ENCODE measurements at regions not wholly inside any gene's neighbourhood (a gene's known extent, or its start where the extent isn't known, plus 50 kb on each side); places are given as distances from the start of the nearest gene placed in this dataset.

DNA sequence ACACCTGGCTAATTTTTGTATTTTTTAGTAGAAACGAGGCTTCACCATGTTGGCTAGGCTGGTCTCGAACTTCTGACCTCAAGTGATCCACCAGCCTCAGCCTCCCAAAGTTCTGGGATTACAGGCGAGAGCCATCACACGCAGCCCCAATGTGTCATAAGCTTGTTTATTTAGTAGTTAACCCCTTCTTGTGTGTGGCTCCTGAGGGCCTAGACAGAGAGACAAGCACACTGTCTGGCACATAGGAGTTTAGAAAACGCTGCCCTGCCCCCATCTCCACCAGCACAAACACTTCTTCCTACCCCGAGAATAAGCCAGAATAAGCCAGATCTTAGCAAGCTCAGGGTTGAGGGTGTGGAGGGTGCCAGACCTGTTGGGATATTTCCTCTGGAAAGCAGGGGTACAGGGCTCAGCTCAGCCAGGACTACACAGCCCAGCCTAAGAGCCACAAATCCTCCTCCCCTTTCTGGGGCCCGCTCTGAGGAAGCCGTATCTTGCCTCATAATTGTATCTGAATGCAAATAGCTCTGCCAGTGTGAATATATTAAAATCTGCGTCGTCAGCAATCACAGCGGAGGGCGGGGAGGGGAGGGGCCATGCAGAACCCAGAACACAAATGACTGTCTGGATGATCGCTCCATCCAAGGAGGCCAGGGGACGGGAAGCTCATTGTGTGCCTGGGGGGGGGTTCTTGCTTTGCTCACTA, 247.3 kb downstream of the MN1 start:
- Histone ChIP-seq H3K4me1 (ENCODE audit: control insufficient read depth, insufficient read depth, low read length, unreplicated experiment) (peaks cover 3% of the 10 kb centered on the region), H3K4me3 (ENCODE audit: low read depth, low read length) (no peak overlapping the region), H3K36me3 (ENCODE audit: insufficient read depth, low read length) (no peaks in the 10 kb centered on the region), H3K27me3 (ENCODE audit: insufficient read depth, low read length) (no peaks in the 10 kb centered on the region), H3K79me2 (ENCODE audit: control insufficient read depth, insufficient read depth, low read length, unreplicated experiment) (no peaks in the 10 kb centered on the region), H3K27ac (ENCODE audit: low read depth, low read length) (no peak overlapping the region), H2AFZ (ENCODE audit: low read length, unreplicated experiment) (no peak overlapping the region)

DNA sequence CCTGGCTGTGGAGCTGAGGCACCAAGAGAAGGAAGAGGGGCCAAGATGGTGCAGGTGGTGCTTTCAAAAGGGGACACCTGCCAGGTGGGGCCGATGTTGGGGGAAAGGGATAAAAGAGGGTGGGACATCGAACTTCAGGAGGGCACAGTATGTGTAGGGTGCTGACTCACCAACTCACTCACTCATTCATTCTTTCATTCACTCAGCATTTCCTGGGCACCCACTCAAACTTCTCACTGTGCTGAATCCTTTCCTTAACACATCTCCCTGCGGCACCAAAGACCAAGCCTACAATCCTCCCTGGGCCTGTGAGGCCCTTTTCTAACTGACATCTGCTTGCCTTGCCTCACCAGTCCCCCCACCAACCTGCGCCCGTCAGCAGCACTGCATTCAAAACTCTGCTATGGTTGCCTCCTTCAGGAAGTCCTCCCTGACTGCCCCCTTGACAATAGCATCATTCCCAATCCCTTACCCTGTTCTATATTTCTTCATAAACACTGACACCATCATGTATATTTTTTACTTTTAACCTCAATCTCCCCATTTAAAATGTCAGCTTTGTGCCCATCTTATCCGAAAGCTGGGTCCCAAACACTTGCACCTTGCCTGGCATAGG, 246.6 kb downstream of the MN1 start:
- Histone ChIP-seq H3K36me3 (ENCODE audit: insufficient read depth, low read length) (no peaks in the 10 kb centered on the region), H3K4me3 (ENCODE audit: low read depth, low read length) (no peak overlapping the region), H3K27me3 (ENCODE audit: insufficient read depth, low read length) (no peaks in the 10 kb centered on the region), H2AFZ (ENCODE audit: low read length, unreplicated experiment) (no peak overlapping the region), H3K27ac (ENCODE audit: low read depth, low read length) (no peak overlapping the region), H3K4me1 (ENCODE audit: control insufficient read depth, insufficient read depth, low read length, unreplicated experiment) (peaks cover 3% of the 10 kb centered on the region), H3K79me2 (ENCODE audit: control insufficient read depth, insufficient read depth, low read length, unreplicated experiment) (no peaks in the 10 kb centered on the region)

- Histone ChIP-seq H3K36me3 (ENCODE audit: insufficient read depth, low read length) (no peaks in the 10 kb centered on the region), H3K4me3 (ENCODE audit: low read depth, low read length) (no peak overlapping the region), H2AFZ (ENCODE audit: low read length, unreplicated experiment) (no peak overlapping the region), H3K27me3 (ENCODE audit: insufficient read depth, low read length) (no peaks in the 10 kb centered on the region), H3K79me2 (ENCODE audit: control insufficient read depth, insufficient read depth, low read length, unreplicated experiment) (no peaks in the 10 kb centered on the region), H3K4me1 (ENCODE audit: control insufficient read depth, insufficient read depth, low read length, unreplicated experiment) (peaks cover 3% of the 10 kb centered on the region), H3K27ac (ENCODE audit: low read depth, low read length) (no peak overlapping the region)
These were observed 245.2 kb downstream of the MN1 start for GRCh38 chr22:27556371-27556770.

- H3K4me1 ChIP-seq (ENCODE audit: control insufficient read depth, insufficient read depth, low read length, unreplicated experiment), result peaks cover 3% of the 10 kb centered on the region
- H3K79me2 ChIP-seq (ENCODE audit: control insufficient read depth, insufficient read depth, low read length, unreplicated experiment), result no peaks in the 10 kb centered on the region
- H3K4me3 ChIP-seq (ENCODE audit: low read depth, low read length), result no peak overlapping the region
- H3K27ac ChIP-seq (ENCODE audit: low read depth, low read length), result no peak overlapping the region
- H3K27me3 ChIP-seq (ENCODE audit: insufficient read depth, low read length), result no peaks in the 10 kb centered on the region
- no peak overlapping the region for H2AFZ ChIP-seq (ENCODE audit: low read length, unreplicated experiment)
- no peaks in the 10 kb centered on the region for H3K36me3 ChIP-seq (ENCODE audit: insufficient read depth, low read length)
These were observed 244.1 kb downstream of the MN1 start for GRCh38 chr22:27557286-27558008.

DNA sequence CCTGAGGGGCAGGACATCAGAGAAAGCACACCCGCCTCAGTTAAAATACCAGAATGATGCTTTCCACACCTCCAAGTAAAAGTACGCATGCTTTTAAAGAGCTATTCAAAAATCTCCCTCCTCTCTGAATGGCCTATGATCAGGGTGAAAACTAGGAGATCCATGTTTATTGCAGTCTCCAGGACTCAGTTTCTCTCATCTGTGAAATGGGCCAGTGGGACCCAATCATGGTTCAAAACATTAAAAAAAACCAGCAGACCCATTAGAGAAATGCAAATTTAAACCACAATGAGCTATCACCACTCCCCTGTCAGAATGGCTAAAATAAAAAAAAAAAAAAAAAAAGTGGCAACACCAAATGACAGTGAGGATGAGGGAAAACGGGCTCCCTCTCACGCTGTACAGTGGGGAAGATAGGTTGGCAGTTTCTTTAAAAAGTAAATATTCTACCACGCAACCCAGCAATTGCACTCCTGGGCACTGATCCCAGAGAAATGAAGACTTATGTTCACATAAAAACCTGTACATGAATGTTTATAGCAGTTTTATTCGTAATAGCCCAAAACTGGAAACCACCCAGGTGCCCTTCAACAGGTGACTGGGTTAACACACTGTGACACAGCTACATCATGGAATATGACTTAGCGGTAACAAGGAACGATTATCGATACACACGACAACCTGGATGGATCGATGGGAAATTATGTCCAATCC, 242.7 kb downstream of the MN1 start:
- no peak overlapping the region for H3K4me3 ChIP-seq (ENCODE audit: low read depth, low read length)
- peaks cover 3% of the 10 kb centered on the region for H3K4me1 ChIP-seq (ENCODE audit: control insufficient read depth, insufficient read depth, low read length, unreplicated experiment)
- H3K79me2 ChIP-seq (ENCODE audit: control insufficient read depth, insufficient read depth, low read length, unreplicated experiment), result no peaks in the 10 kb centered on the region
- H3K36me3 ChIP-seq (ENCODE audit: insufficient read depth, low read length), result no peaks in the 10 kb centered on the region
- H3K27me3 ChIP-seq (ENCODE audit: insufficient read depth, low read length), result no peaks in the 10 kb centered on the region
- H3K27ac ChIP-seq (ENCODE audit: low read depth, low read length), result no peak overlapping the region
- H2AFZ ChIP-seq (ENCODE audit: low read length, unreplicated experiment), result no peak overlapping the region

- Histone ChIP-seq H3K4me1 (ENCODE audit: control insufficient read depth, insufficient read depth, low read length, unreplicated experiment) (no peaks in the 10 kb centered on the region), H3K4me3 (ENCODE audit: low read depth, low read length) (no peak overlapping the region), H3K79me2 (ENCODE audit: control insufficient read depth, insufficient read depth, low read length, unreplicated experiment) (no peaks in the 10 kb centered on the region), H3K36me3 (ENCODE audit: insufficient read depth, low read length) (no peaks in the 10 kb centered on the region), H2AFZ (ENCODE audit: low read length, unreplicated experiment) (no peak overlapping the region), H3K27me3 (ENCODE audit: insufficient read depth, low read length) (no peaks in the 10 kb centered on the region), H3K27ac (ENCODE audit: low read depth, low read length) (no peak overlapping the region)
These were observed 240.8 kb downstream of the MN1 start for GRCh38 chr22:27560781-27561180.

GRCh38 chr22:27561286-27561904, 240.2 kb downstream of the MN1 start:
- Histone ChIP-seq H3K79me2 (ENCODE audit: control insufficient read depth, insufficient read depth, low read length, unreplicated experiment) (no peaks in the 10 kb centered on the region), H3K36me3 (ENCODE audit: insufficient read depth, low read length) (no peaks in the 10 kb centered on the region), H2AFZ (ENCODE audit: low read length, unreplicated experiment) (no peak overlapping the region), H3K27me3 (ENCODE audit: insufficient read depth, low read length) (no peaks in the 10 kb centered on the region), H3K4me1 (ENCODE audit: control insufficient read depth, insufficient read depth, low read length, unreplicated experiment) (no peaks in the 10 kb centered on the region), H3K4me3 (ENCODE audit: low read depth, low read length) (no peak overlapping the region), H3K27ac (ENCODE audit: low read depth, low read length) (no peak overlapping the region)

- Histone ChIP-seq H3K27ac (ENCODE audit: low read depth, low read length) (no peak overlapping the region), H3K4me1 (ENCODE audit: control insufficient read depth, insufficient read depth, low read length, unreplicated experiment) (no peaks in the 10 kb centered on the region), H3K36me3 (ENCODE audit: insufficient read depth, low read length) (no peaks in the 10 kb centered on the region), H3K27me3 (ENCODE audit: insufficient read depth, low read length) (no peaks in the 10 kb centered on the region), H2AFZ (ENCODE audit: low read length, unreplicated experiment) (no peak overlapping the region), H3K79me2 (ENCODE audit: control insufficient read depth, insufficient read depth, low read length, unreplicated experiment) (no peaks in the 10 kb centered on the region), H3K4me3 (ENCODE audit: low read depth, low read length) (no peak overlapping the region)
These were observed 236.8 kb downstream of the MN1 start for GRCh38 chr22:27564806-27565205.

- Histone ChIP-seq H3K36me3 (ENCODE audit: insufficient read depth, low read length) (no peaks in the 10 kb centered on the region), H3K27ac (ENCODE audit: low read depth, low read length) (no peak overlapping the region), H2AFZ (ENCODE audit: low read length, unreplicated experiment) (no peak overlapping the region), H3K4me3 (ENCODE audit: low read depth, low read length) (no peak overlapping the region), H3K79me2 (ENCODE audit: control insufficient read depth, insufficient read depth, low read length, unreplicated experiment) (no peaks in the 10 kb centered on the region), H3K4me1 (ENCODE audit: control insufficient read depth, insufficient read depth, low read length, unreplicated experiment) (no peaks in the 10 kb centered on the region), H3K27me3 (ENCODE audit: insufficient read depth, low read length) (0 out of 2 replicates have a peak, but pooled peaks cover under 1% of the 10 kb centered on the region)
These were observed 235.0 kb downstream of the MN1 start for GRCh38 chr22:27566602-27567001.

GRCh38 chr22:27568265-27568664, 233.3 kb downstream of the MN1 start:
- Histone ChIP-seq H3K79me2 (ENCODE audit: control insufficient read depth, insufficient read depth, low read length, unreplicated experiment) (no peaks in the 10 kb centered on the region), H2AFZ (ENCODE audit: low read length, unreplicated experiment) (no peak overlapping the region), H3K4me1 (ENCODE audit: control insufficient read depth, insufficient read depth, low read length, unreplicated experiment) (no peaks in the 10 kb centered on the region), H3K27ac (ENCODE audit: low read depth, low read length) (no peak overlapping the region), H3K36me3 (ENCODE audit: insufficient read depth, low read length) (no peaks in the 10 kb centered on the region), H3K27me3 (ENCODE audit: insufficient read depth, low read length) (0 out of 2 replicates have a peak, but pooled peaks cover 12% of the 10 kb centered on the region), H3K4me3 (ENCODE audit: low read depth, low read length) (no peak overlapping the region)
